Non-pigmented ciliary epithelial cell (primary cell): ENCODE measurements at regions not wholly inside any gene's neighbourhood (a gene's known extent, or its start where the extent isn't known, plus 50 kb on each side); places are given as distances from the start of the nearest gene placed in this dataset.

Experiments
- DNase-seq: peaks from one replicate; pipeline ENCODE4 v3.0.0-alpha.2; 2010; ENCODE audit warnings: low read depth

DNA sequence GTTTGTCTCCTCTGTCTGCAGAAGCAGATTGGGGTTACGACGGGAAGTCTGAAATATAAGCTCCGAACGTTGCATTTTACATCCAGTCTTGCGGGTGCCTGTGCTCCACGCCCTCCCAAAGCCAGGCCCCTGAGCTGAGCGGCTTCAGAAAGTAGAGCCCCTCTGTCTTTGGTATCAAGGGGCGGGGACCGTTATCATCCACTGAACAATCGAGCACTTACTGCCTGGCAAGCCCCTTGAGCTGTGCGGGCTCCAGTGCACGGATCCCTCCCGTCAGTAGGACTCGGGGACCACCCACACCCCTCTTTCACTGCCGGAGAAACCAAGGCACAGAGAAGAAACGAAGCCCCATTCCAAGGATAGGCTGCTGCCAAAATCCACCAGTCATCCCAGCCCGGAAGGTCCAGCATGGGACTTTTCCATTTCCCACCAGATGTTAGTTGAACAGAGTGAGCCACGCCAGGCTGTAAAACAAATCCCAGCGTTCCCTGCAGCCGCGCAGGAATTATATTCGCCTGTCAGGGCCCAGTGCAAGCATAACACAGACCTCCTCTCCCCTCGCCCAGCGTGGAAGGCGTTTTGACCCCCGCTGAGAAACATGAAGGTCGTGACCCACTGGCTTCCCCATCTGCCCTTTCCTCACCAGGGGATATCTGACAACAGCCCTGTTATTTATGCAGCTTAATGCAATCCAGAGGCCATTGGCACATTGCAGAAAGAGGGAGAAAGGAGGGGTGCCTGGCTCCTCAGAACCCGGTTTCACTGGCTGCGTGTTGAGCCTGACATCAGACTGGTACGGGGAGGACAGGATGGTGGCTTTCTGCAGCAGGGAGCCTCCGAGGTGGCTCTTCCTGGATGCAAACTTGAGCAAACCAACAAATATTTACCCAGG is 212.2 kb upstream of the FOXF1 start:
- DNase-seq, result no peak

- DNase-seq, result no peak
These were observed 211.6 kb upstream of the FOXF1 start for GRCh38 chr16:86298758-86299134.

DNA sequence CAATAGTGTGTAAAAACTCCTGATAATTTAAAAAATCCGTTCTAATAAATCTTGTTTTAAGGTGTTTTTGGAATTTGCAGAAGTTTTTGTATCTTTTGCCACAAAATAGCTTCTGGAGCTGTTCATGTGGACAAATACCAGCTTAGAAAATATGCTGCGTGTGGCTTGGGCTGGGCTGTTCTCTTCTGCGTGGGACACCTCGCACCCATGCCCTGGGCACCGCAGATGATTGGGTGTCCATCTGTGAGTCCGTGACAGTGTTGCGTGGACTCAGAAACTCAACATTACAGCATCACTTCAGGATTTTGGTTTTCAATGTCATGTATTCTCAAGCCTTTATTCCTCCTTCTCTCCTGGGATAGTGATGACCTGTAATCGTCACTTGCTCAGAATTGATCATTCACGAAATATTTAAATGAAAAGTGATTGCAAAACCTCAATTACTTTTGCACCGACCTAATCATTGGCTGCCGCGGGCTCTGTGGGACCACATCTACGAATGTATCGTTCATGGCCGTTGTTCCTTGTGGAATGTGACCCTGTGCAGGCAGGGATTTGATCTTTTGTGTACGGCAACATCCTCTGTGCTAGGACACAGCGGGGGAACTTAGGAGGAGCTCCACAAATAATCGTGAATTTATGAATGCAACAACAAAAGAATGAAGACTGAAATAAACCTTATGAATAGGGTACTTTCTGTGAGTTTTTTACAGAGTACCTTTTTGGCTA is 210.3 kb upstream of the FOXF1 start:
- no peak for DNase-seq

GRCh38 chr16:86300746-86301481 is 209.4 kb upstream of the FOXF1 start:
- no peak for DNase-seq

DNA sequence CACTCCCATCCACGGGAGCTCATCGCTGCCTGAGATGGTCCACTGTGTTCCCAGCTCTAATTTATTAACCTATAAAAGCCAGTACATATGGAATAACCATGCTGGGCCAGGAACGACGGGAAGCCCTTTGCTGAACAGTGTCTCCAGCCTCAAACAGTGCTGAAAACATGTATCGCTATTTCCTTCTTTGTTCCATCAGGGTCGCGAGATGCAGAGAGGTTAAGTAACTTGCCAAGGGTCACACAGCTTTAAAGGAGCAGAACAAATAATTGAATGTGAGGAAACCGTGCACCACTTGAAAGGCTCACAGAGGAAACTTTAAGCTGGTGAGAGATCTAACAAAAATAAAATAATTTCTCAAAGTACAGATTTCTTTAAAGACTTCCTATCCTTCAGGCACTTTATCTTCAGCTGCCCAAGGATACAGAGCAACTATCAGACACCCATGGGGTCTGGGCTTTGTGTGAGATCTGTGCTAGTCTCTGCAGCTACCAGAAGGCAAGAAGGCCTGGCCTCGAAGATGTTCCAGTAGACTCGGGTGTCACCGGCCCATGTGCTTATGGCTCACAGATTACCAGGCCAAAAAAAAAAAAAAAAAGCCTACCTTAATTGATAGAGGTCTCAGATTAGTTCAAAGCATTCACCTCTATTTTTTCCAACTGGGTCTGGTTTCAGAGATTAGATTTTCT is 207.8 kb upstream of the FOXF1 start:
- DNase-seq, result no peak

DNA sequence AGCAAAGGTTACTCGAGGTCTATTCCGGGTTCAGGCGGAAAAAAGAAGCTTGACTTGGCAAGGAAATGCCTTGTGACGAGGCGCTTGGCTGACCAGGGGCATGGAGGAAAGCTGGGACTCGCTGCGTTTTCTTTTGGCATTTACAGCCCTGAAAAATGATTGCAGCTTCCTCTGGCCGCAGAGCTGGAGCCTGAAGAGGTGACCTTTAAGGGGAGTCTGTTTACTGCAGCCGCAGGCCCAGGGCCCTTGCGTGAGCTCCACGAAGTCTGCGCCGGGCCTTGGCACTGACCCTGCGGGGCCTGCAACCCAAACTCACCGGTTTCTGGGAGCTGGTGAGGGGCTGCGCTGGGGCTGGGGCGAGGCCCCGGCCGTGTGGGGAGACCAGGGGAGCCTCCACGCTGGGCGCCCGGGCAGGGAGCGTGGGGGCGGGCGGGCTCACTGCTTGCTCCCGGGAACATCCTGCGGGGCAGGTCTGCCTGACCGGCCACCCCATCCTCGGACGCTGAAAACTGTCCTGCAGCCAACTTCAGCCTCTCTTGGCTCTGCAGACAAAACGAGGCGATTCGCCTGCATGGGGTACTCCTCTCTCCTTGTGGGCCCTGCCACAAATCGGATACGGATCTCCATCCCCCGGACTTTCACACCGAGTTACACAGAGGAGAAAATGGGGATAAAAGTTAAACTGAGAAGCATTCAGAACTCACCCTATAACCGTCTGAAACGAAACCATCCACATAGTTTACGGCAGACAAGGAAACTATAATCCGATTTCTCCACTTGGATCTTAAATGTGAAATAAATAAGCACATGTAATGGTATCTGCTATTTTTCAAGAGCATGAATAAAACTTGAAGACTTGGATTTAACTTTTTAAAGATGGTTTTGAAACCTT is 206.3 kb upstream of the FOXF1 start:
- DNase-seq, result no peak

DNA sequence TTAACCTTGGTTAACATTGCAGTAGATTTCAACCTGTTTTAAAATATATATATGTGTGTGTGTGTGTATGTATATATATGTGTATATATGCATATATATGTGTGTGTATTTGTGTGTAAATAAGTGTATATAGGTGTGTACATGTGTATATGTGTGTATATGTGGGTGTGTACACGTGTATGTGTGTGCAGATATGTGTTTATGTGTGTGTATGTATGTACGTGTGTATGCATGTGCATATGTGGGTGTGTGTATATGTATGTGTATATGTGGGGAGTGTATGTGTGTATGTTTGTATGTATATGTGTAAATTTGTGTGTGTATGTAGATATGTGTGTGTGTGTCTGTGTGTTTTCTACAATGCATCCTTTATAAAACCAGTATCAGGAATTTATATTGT is 205.5 kb upstream of the FOXF1 start:
- no peak for DNase-seq

- DNase-seq, result no peak
These were observed 204.9 kb upstream of the FOXF1 start for GRCh38 chr16:86305440-86305839.

- DNase-seq, result no peak
These were observed 204.2 kb upstream of the FOXF1 start for GRCh38 chr16:86306011-86306644.

DNA sequence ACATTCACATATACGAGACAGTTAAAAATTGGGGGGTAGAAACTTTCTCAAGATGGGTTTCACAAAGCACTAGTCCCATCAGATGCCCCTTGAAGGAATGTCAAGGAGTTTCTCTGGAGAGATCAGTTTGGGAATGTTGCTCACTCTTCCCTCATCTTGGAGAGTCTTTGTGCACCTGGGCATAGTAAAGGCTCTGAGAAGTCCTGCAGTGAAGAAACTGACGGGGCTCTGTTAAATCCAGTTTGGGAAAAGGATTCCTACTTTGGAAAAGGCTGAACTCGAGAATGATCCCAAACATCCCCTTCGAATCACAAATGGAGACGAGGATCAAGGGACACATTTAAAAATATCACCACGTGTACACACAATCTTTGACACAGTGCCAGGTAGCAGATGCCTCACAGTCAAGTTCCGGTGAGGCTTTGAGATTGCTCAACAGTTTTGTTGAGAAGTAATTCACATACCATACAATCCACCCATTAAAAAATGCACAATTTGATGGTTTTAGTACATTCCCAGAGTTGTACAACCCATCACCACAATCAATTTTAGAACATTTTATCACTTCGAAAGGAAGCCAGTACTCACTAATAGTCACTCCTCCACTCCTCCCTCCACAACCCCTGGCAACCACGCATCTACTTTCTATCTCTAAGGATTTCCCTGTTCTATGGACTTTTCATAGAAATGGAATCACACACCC is 203.4 kb upstream of the FOXF1 start:
- peak; percentile 52 for DNase-seq

DNA sequence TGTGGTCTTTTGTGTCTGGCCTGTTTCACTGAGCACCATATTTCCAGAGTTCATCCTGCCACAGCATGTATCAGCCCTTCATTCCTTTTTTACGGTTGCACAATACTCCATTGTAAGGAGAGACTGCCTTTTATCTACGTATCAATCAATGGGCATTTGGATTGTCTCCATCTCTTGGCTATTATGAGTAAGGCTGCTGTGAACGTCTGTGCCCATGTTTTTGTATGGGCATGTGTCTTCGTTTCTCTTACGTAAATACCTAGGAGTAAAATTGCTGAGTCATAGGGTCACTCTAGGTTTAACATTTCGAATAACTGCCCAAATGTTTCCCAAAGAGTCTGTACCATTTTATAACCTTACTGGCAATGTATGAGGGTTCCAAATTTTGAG is 202.8 kb upstream of the FOXF1 start:
- DNase-seq, result no peak

DNA sequence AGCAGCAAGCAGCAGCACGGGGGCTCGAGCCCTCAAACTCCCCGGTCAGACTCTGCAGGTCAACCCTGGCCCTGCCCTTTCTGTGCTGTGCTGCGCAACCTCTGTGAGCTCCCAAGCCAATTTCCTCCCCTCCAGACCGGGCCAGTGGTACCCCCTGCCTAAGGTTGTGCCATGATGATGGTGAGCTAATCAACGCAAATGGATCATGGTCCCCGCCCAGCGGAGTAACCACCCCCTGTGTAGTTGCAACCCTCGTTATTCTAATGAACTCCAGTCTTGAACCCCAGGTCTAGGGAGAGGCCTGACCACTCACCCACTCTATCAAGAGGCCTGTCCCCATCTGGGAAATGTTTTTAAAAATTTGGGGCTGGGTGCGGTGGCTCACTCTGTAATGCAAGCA is 201.8 kb upstream of the FOXF1 start:
- DNase-seq, result no peak

- DNase-seq, result no peak
These were observed 196.7 kb upstream of the FOXF1 start for GRCh38 chr16:86313631-86314030.

DNA sequence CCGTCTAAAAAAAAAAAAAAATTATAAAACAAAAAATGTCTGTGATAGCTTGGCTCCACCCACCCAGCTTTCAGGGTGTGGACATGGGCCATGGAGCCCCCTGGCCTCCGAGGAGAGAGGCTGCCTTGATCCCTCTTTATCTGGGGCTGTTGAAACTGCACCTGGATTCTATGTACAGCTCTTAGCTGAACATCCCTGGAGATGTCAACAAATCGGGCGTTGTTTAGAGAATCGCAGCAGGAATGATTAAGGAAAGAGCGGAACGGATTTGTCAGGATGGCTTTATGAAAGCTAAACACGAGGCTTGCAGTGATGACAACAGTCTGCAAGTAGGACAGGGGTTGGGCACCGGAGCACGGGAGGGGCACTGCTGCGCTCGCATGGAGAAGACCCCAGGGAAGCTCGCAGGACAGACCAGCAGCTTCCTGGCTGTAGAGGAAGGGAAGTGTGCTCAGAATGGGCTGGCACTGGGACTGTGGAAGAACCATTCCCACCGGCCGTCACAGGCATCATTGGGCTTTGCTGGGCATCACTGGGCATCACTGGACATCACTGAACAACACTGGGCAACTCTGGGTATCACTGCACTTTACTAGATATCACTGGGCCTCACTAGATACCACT is 195.8 kb upstream of the FOXF1 start:
- DNase-seq, result no peak

- no peak for DNase-seq
These were observed 193.1 kb upstream of the FOXF1 start for GRCh38 chr16:86316967-86317812.

- DNase-seq, result no peak
These were observed 192.3 kb upstream of the FOXF1 start for GRCh38 chr16:86317813-86318650.

GRCh38 chr16:86319585-86320236 is 190.6 kb upstream of the FOXF1 start:
- no peak for DNase-seq
